Natural killer cell treated with Interleukin-12 subunit alpha and Interleukin-12 subunit beta and Interleukin-15 and Interleukin-18, amount 100 ng/mL, for 72 hours (primary cell): ENCODE measurements at regions not wholly inside any gene's neighbourhood (a gene's known extent, or its start where the extent isn't known, plus 50 kb on each side); places are given as distances from the start of the nearest gene placed in this dataset.

Experiments used
- ATAC-seq, 2 donors: fragments of 150-1000 bp; cut with Tn5 transposase in 1 of 2; sonication (Bioruptor Pico), chemical (Tn5 transposase) in 1 of 2; 2 replicates each; pipeline ENCODE4 v1.10.0; 2021
- DNase-seq: peaks from one replicate; pipeline ENCODE4 v3.0.0; 2022; ENCODE audit warnings: low spot score
- H3K27ac Mint-ChIP-seq, 2 donors: 1 replicate in 1 of 2; 2 replicates in 1 of 2; pipeline ENCODE4 v1.8.0; 2022; ENCODE audit warnings: mixed read lengths in 2 of 2, mild to moderate bottlenecking in 1 of 2, moderate library complexity in 1 of 2
- H3K27me3 Mint-ChIP-seq, 2 donors: 1 replicate in 1 of 2; 2 replicates in 1 of 2; pipeline ENCODE4 v1.8.0; 2022; ENCODE audit warnings: mixed read lengths in 2 of 2
- H3K36me3 Mint-ChIP-seq: one replicate; pipeline ENCODE4 v1.8.0; 2022; ENCODE audit warnings: mixed read lengths
- H3K4me1 Mint-ChIP-seq, 2 donors: 1 replicate in 1 of 2; 2 replicates in 1 of 2; pipeline ENCODE4 v1.8.0; 2022; ENCODE audit warnings: low read depth in 2 of 2, mixed read lengths in 2 of 2, mild to moderate bottlenecking in 1 of 2
- H3K4me3 Mint-ChIP-seq: one replicate; pipeline ENCODE4 v1.8.0; 2022; ENCODE audit warnings: mixed read lengths
- H3K9me3 Mint-ChIP-seq: 2 replicates; pipeline ENCODE4 v1.8.0; 2022; ENCODE audit warnings: mixed read lengths

GRCh38 chr4:45385306-45385705 lies 659.0 kb upstream of the GNPDA2 start:
- Mint-ChIP-seq H3K9me3 (peaks cover 25% of the 10 kb centered on the region), H3K27me3 (no peaks in the 10 kb centered on the region), H3K27ac (no peak overlapping the region), H3K4me3 (no peak overlapping the region), H3K36me3 (peaks cover 9% of the 10 kb centered on the region), H3K4me1 (no peaks in the 10 kb centered on the region)
- DNase-seq = no peak
- ATAC-seq = no peak

- DNase-seq (no peak), ATAC-seq (no peak)
- no peak overlapping the region for H3K27ac Mint-ChIP-seq
- no peaks in the 10 kb centered on the region for H3K36me3 Mint-ChIP-seq
- H3K27me3 Mint-ChIP-seq = no peaks in the 10 kb centered on the region
- no peaks in the 10 kb centered on the region for H3K9me3 Mint-ChIP-seq
- no peaks in the 10 kb centered on the region for H3K4me1 Mint-ChIP-seq
- H3K4me3 Mint-ChIP-seq = no peak overlapping the region
Measured at GRCh38 chr4:45370408-45370807, 644.1 kb upstream of the GNPDA2 start.

DNA sequence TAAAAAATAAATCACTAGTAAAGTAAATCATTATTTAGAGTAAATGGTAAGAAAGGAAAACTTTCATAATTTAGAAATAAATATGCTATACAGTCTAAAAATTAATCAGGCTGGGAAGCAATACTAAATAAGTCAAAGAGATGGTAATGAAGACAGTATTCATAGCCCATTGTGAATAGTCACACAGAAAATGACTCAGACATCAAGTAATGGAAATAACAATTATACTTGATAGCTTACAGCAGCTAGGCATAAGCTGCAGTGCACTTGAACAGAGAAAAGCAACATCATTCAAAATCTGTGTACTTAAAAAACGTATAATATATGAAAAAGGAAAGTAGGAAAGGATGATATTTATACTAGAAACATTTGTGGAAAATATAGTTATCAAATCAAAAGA lies 642.5 kb upstream of the GNPDA2 start:
- no peak for DNase-seq
- Mint-ChIP-seq H3K36me3 (no peaks in the 10 kb centered on the region), H3K4me1 (no peaks in the 10 kb centered on the region), H3K27ac (no peak overlapping the region), H3K9me3 (peaks cover 6% of the 10 kb centered on the region), H3K27me3 (no peaks in the 10 kb centered on the region), H3K4me3 (no peak overlapping the region)
- no peak for ATAC-seq

DNA sequence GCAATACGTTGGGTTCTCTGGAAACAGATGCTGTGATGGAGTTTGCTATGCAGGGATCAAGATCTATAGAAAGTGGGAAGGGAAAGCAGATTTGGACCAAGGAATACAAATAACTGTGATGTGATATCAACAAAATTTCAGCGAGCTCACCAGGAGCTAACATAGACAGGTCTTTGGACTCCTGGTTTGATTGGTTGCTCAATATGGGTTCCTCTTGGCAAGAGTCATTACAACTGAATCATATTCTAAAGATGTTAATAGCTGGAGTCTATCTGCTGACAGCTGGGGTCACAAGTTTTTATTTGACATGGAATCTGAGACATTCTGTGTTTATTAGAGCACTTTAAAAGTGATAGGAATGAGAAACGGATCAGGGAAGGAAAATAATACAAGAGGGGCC lies 637.6 kb upstream of the GNPDA2 start:
- no peak overlapping the region for H3K27ac Mint-ChIP-seq
- DNase-seq (no peak), ATAC-seq (no peak)
- no peaks in the 10 kb centered on the region for H3K27me3 Mint-ChIP-seq
- peaks cover 13% of the 10 kb centered on the region for H3K9me3 Mint-ChIP-seq
- H3K4me1 Mint-ChIP-seq = no peaks in the 10 kb centered on the region
- peaks cover 5% of the 10 kb centered on the region for H3K36me3 Mint-ChIP-seq
- no peak overlapping the region for H3K4me3 Mint-ChIP-seq

DNA sequence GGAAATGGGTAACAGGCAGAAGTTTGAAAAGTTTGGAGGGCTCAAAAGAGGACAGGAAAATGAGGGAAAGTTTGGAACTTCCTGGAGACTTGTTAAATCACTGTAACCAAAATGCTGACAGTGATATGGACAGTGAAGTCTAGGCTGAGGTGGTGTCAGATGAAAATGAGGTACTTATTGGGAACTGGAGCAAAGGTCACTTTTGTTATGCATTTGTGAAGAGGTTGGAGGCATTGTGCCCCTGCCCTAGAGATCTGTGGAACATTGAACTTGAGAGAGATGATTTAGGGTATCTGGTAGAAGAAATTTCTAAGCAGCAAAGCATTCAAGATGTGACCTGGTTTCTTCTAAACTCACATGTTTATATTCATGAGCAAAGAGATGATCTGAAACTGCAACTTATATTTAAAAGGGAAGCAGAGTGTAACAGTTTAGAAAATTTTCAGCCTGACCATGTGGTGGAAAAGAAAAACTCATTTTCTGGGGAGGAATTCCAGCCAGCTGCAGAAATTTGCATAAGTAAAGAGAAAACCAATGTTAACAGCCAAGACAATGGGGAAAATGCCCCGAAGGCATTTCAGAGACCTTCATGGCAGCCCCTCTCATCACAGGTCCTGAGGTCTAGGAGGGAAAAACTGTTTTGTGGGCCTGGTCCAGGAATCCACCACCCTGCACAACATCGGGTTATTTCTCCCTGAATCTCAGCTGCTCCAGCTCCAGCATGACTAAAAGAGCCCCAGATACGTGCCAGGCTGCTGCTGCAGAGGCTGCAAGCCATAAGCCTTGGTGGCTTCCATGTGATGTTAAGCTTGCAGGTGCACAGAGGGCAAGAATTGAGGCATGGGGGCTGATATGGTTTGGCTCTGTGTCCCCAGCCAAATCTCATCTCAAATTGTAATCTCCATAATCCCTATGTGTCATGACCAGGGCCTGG lies 632.5 kb upstream of the GNPDA2 start:
- H3K4me1 Mint-ChIP-seq = no peaks in the 10 kb centered on the region
- peaks cover 15% of the 10 kb centered on the region for H3K9me3 Mint-ChIP-seq
- peaks cover 5% of the 10 kb centered on the region for H3K36me3 Mint-ChIP-seq
- DNase-seq (no peak), ATAC-seq (no peak)
- no peak overlapping the region for H3K27ac Mint-ChIP-seq
- no peak overlapping the region for H3K4me3 Mint-ChIP-seq
- no peaks in the 10 kb centered on the region for H3K27me3 Mint-ChIP-seq

DNA sequence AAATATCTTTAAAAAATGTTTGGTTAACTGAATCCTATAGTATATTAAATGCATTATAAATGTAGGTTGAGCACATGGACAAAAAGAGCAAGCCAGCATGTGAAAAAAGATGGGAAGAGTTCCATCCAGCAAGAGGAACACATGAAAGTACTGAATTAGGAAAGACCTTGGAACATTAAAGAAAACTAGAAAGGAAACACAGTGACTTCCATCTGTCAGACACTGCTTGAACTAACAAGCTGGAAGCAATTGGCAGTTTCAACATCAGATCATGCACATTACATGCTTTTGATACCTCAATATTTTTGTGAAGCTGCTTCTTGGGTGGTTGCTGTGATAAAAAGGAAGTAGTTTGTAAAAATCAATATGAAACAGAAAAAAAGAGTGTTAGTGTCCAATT lies 626.8 kb upstream of the GNPDA2 start:
- ATAC-seq = no peak
- no peaks in the 10 kb centered on the region for H3K27me3 Mint-ChIP-seq
- peaks cover 9% of the 10 kb centered on the region for H3K9me3 Mint-ChIP-seq
- H3K4me3 Mint-ChIP-seq = no peak overlapping the region
- no peaks in the 10 kb centered on the region for H3K4me1 Mint-ChIP-seq
- H3K27ac Mint-ChIP-seq = no peak overlapping the region
- DNase-seq = no peak
- no peaks in the 10 kb centered on the region for H3K36me3 Mint-ChIP-seq

- Mint-ChIP-seq H3K9me3 (peaks cover 7% of the 10 kb centered on the region), H3K4me3 (no peak overlapping the region), H3K36me3 (peaks cover under 1% of the 10 kb centered on the region), H3K4me1 (no peaks in the 10 kb centered on the region), H3K27me3 (no peaks in the 10 kb centered on the region), H3K27ac (no peak overlapping the region)
- DNase-seq (no peak), ATAC-seq (no peak)
Measured at GRCh38 chr4:45350438-45350837, 624.1 kb upstream of the GNPDA2 start.

DNA sequence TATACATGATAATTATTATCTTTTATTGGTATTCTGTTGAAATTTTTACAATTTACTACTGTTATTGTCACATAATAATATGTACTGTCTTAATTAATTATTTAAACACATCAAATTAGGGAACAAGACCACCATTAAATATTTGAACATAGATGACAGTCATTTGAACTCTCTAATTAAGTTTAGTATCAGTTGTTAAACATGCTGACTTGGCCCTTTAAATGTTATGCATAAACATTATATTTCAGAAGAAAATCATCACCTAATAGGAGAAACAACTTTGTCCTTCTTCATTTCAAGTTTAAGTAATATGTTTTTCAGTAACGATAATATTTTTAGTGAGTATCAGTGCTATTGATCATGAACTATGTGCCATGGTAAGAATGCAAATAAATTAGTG lies 623.5 kb upstream of the GNPDA2 start:
- no peaks in the 10 kb centered on the region for H3K27me3 Mint-ChIP-seq
- no peaks in the 10 kb centered on the region for H3K4me1 Mint-ChIP-seq
- peaks cover 6% of the 10 kb centered on the region for H3K36me3 Mint-ChIP-seq
- no peak overlapping the region for H3K4me3 Mint-ChIP-seq
- H3K27ac Mint-ChIP-seq = no peak overlapping the region
- peaks cover 11% of the 10 kb centered on the region for H3K9me3 Mint-ChIP-seq
- DNase-seq (no peak), ATAC-seq (no peak)

DNA sequence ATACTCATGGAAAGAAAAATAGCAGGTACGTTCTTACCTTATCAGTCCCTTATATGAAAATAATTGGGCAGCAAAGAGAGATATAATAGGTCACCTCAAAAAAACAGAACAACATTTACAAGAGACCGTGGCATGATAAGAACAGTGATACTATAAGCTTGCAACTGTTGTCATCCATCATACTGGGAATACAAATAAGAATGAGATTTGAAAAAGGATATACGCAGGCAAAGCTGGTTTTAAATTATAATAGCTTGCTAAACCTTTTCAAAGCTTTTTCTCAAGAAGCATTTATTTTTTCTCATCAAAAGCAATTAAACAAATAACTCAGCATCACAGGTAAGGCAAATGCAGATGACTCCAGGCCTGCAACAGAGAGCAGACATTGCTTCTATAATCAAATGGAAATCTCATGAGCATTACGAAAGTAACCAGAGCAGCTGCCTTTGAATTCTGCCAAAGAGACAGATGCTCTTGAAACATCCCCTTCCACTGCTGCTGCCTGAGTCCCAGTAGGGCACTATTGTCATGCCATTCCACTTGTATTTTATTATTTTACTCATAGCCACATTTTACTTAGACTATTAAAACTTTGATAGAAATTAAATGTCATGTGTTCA lies 620.6 kb upstream of the GNPDA2 start:
- no peaks in the 10 kb centered on the region for H3K27me3 Mint-ChIP-seq

GRCh38 chr4:45345558-45345957 lies 619.2 kb upstream of the GNPDA2 start:
- H3K4me1 Mint-ChIP-seq = no peaks in the 10 kb centered on the region
- DNase-seq (no peak), ATAC-seq (no peak)
- peaks cover 4% of the 10 kb centered on the region for H3K9me3 Mint-ChIP-seq
- H3K27me3 Mint-ChIP-seq = no peaks in the 10 kb centered on the region
- H3K27ac Mint-ChIP-seq = no peak overlapping the region
- no peak overlapping the region for H3K4me3 Mint-ChIP-seq
- peaks cover 6% of the 10 kb centered on the region for H3K36me3 Mint-ChIP-seq

More for the DNA sequence above, 620.6 kb upstream of the GNPDA2 start:
- Mint-ChIP-seq H3K9me3 (peaks cover 9% of the 10 kb centered on the region), H3K4me1 (no peaks in the 10 kb centered on the region), H3K36me3 (peaks cover 6% of the 10 kb centered on the region), H3K27ac (no peak overlapping the region), H3K4me3 (no peak overlapping the region)
- DNase-seq = no peak
- no peak for ATAC-seq

DNA sequence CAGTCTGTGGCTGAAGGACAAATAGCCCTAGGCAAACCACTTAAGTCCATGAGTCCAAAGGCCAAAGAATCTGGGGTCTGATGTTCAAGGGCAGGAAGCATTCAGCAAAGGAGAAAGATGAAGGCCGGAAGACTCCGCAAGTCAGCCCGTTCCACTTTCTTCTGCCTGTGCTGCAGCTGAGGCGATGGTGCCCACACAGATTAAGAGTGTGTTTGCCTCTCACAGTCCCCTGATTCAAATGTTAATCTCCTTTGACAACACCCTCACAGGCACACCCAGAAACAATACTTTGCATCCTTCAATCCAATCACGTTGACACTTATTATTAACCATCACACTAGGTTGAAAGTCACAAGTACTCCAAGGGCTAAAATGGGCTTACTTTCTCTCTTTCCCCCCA lies 605.4 kb upstream of the GNPDA2 start:
- ATAC-seq (no peak), DNase-seq (no peak)
- Mint-ChIP-seq H3K27me3 (no peaks in the 10 kb centered on the region), H3K36me3 (no peaks in the 10 kb centered on the region), H3K9me3 (peaks cover 23% of the 10 kb centered on the region), H3K4me3 (no peak overlapping the region), H3K27ac (no peak overlapping the region), H3K4me1 (no peaks in the 10 kb centered on the region)

DNA sequence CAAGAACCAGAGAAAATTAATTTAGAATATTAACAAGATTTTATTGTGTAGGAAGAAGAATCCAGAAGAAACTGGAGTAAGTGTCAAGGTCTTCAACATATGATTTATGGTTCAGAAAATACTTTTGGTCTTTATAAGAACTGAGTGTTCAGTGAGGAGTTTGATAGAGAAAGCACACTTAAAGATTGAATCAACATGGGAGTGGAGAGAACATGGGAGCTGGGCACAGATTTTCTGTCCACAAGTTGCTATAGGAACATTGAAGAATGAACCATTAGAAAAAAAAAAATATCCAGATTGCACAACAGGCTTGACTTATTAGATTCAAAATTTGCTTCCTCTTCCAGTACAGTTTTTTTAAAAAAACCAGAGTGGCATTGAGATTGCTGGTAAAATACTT lies 601.2 kb upstream of the GNPDA2 start:
- Mint-ChIP-seq H3K9me3 (peaks cover 28% of the 10 kb centered on the region), H3K27ac (no peak overlapping the region), H3K27me3 (no peaks in the 10 kb centered on the region), H3K4me3 (no peak overlapping the region), H3K4me1 (no peaks in the 10 kb centered on the region), H3K36me3 (no peaks in the 10 kb centered on the region)
- DNase-seq (no peak), ATAC-seq (no peak)

GRCh38 chr4:45324455-45325417 lies 598.4 kb upstream of the GNPDA2 start:
- H3K9me3 Mint-ChIP-seq = peaks cover 23% of the 10 kb centered on the region
- no peaks in the 10 kb centered on the region for H3K4me1 Mint-ChIP-seq
- no peak for ATAC-seq
- H3K4me3 Mint-ChIP-seq = no peak overlapping the region
- no peaks in the 10 kb centered on the region for H3K36me3 Mint-ChIP-seq
- H3K27me3 Mint-ChIP-seq = no peaks in the 10 kb centered on the region
- no peak for DNase-seq
- H3K27ac Mint-ChIP-seq = no peak overlapping the region
